SK-N-SH (cell line): ENCODE measurements at regions not wholly inside any gene's neighbourhood (a gene's known extent, or its start where the extent isn't known, plus 50 kb on each side); places are given as distances from the start of the nearest gene placed in this dataset.

Experiments
- CTCF ChIA-PET: fragments of 300-600, 350-600 bp; formaldehyde crosslinking; extraction: SDS; loops from one replicate; lab custom pipeline; 2021; lab: Yijun Ruan, JAX
- POLR2A ChIA-PET: fragments of 350-600 bp; sonication (Branson Sonifier 250); formaldehyde crosslinking; extraction: SDS; loops from one replicate; lab custom pipeline; 2020; ENCODE audit warnings: antibody characterized with exemption, inconsistent platforms; lab: Yijun Ruan, JAX
- DNase-seq: peaks from one replicate; pipeline ENCODE4 v3.0.0; 2012
- H2AFZ ChIP-seq: fragments of 200-600 bp; sonication (generic); 2 replicates; pipeline ENCODE4 v1.8.1; 2016; ENCODE audit warnings: antibody characterized with exemption, mild to moderate bottlenecking, low read depth
- H3F3A ChIP-seq: fragments of 200-600 bp; sonication (generic); replicated peaks from 2 replicates; pipeline ENCODE3; 2016; ENCODE audit warnings: antibody characterized with exemption, mild to moderate bottlenecking; ENCODE audit not compliant: insufficient read depth
- H3K27ac ChIP-seq, 2 experiments: fragments of 200-500 bp in 1 of 2; fragments of 200-600 bp in 1 of 2; sonication (Bioruptor generic) in 1 of 2; sonication (generic), shearing (Covaris generic) in 1 of 2; 2 replicates each; pipeline versions ENCODE4 v1.5.1 to v1.6.1; 2014 to 2016; ENCODE audit warnings: low read depth in 2 of 2, inconsistent platforms in 1 of 2, low read length in 1 of 2, mild to moderate bottlenecking in 1 of 2, mixed read lengths in 1 of 2
- H3K27me3 ChIP-seq: fragments of 200-600 bp; sonication (generic), shearing (Covaris generic); 2 replicates; pipeline ENCODE4 v1.6.1; 2016; ENCODE audit warnings: mixed run types; ENCODE audit not compliant: insufficient read depth
- H3K36me3 ChIP-seq, 2 experiments: fragments of 200-500 bp in 1 of 2; fragments of 200-600 bp in 1 of 2; sonication (Bioruptor generic) in 1 of 2; sonication (generic) in 1 of 2; replicated peaks in 1 of 2; 2 replicates each; pipeline versions ENCODE3 to v1.5.1; 2014 to 2016; ENCODE audit warnings: low read length in 1 of 2, mild to moderate bottlenecking in 1 of 2; ENCODE audit not compliant: insufficient read depth in 2 of 2, control insufficient read depth in 1 of 2
- H3K4me1 ChIP-seq, 2 experiments: fragments of 200-500 bp in 1 of 2; fragments of 200-600 bp in 1 of 2; sonication (Bioruptor generic) in 1 of 2; sonication (generic), shearing (Covaris generic) in 1 of 2; 2 replicates each; pipeline versions ENCODE4 v1.5.1 to v1.6.1; 2014 to 2016; ENCODE audit warnings: low read depth in 1 of 2, low read length in 1 of 2, mixed run types in 1 of 2; ENCODE audit not compliant: insufficient read depth in 2 of 2, control insufficient read depth in 1 of 2
- H3K4me2 ChIP-seq: fragments of 200-600 bp; sonication (generic), shearing (Covaris generic); 2 replicates; pipeline ENCODE4 v1.6.1; 2017; ENCODE audit warnings: mixed run types
- H3K4me3 ChIP-seq, 2 experiments: fragments of 200-500 bp in 1 of 2; fragments of 200-600 bp in 1 of 2; sonication (Bioruptor generic) in 1 of 2; sonication (generic), shearing (Covaris generic) in 1 of 2; 2 replicates each; pipeline versions ENCODE4 v1.5.1 to v1.8.1; 2014 to 2016; ENCODE audit warnings: low read depth in 2 of 2, inconsistent platforms in 1 of 2, low read length in 1 of 2, mild to moderate bottlenecking in 1 of 2, mixed read lengths in 1 of 2, moderate library complexity in 1 of 2
- H3K79me2 ChIP-seq: fragments of 200-600 bp; sonication (generic); 2 replicates; pipeline ENCODE4 v1.8.1; 2017; ENCODE audit warnings: mild to moderate bottlenecking; ENCODE audit not compliant: insufficient read depth
- H3K9ac ChIP-seq: fragments of 200-600 bp; sonication (generic); 2 replicates; pipeline ENCODE4 v1.6.1; 2017; ENCODE audit warnings: mixed run types
- H3K9me2 ChIP-seq: fragments of 200-600 bp; sonication (generic); 2 replicates; pipeline ENCODE4 v1.6.1; 2017; ENCODE audit warnings: mixed run types
- H3K9me3 ChIP-seq: fragments of 200-600 bp; sonication (generic); 2 replicates; pipeline ENCODE4 v1.6.1; 2017; ENCODE audit warnings: mixed run types, mild to moderate bottlenecking, moderate library complexity
- H4K20me1 ChIP-seq: fragments of 200-600 bp; sonication (generic); 2 replicates; pipeline ENCODE4 v1.6.1; 2017; ENCODE audit warnings: mild to moderate bottlenecking, mixed run types; ENCODE audit not compliant: insufficient read depth
- EP300 ChIP-seq, 2 experiments: IDR thresholded peaks; 2 replicates each; pipeline versions ENCODE4 v1.4.0 to v1.6.1; 2012; ENCODE audit warnings: borderline replicate concordance in 1 of 2, low read depth in 1 of 2, low read length in 1 of 2
- EZH2phosphoT487 ChIP-seq: fragments of 200-600 bp; sonication (generic); IDR thresholded peaks from 2 replicates; pipeline ENCODE4 v1.6.1; 2017; ENCODE audit warnings: low read depth, mixed run types, mild to moderate bottlenecking, antibody characterized with exemption, moderate library complexity, borderline replicate concordance
- FOSL2 ChIP-seq: IDR thresholded peaks from 2 replicates; pipeline ENCODE4 v1.4.0; 2012; ENCODE audit warnings: low read depth, mild to moderate bottlenecking, moderate library complexity, borderline replicate concordance
- FOXM1 ChIP-seq: IDR thresholded peaks from 2 replicates; pipeline ENCODE4 v1.4.0; 2012; ENCODE audit warnings: low read depth, mild to moderate bottlenecking
- GATA2 ChIP-seq: sonication (generic); formaldehyde crosslinking; IDR thresholded peaks from 2 replicates; pipeline ENCODE4 v1.5.0; 2020; ENCODE audit warnings: mild to moderate bottlenecking, missing genetic modification reagents
- RFX5 ChIP-seq: IDR thresholded peaks from 2 replicates; pipeline ENCODE4 v1.6.1; 2012; ENCODE audit warnings: mild to moderate bottlenecking, improper control_type of control experiment, low read length
- RXRA ChIP-seq: IDR thresholded peaks from 2 replicates; pipeline ENCODE4 v1.4.0; 2012; ENCODE audit warnings: low read depth, mild to moderate bottlenecking, borderline replicate concordance
- SIN3A ChIP-seq: IDR thresholded peaks from 2 replicates; pipeline ENCODE4 v1.6.1; 2012; ENCODE audit warnings: low read depth, mild to moderate bottlenecking, low read length, moderate library complexity, borderline replicate concordance
- TAF1 ChIP-seq: IDR thresholded peaks from 2 replicates; pipeline ENCODE4 v1.6.1; 2012; ENCODE audit warnings: low read depth, mild to moderate bottlenecking, low read length, moderate library complexity, borderline replicate concordance
- USF1 ChIP-seq: IDR thresholded peaks from 2 replicates; pipeline ENCODE4 v1.4.0; 2012; ENCODE audit warnings: low read depth, borderline replicate concordance
- USF2 ChIP-seq: fragments of 150-350 bp; IDR thresholded peaks from 2 replicates; pipeline ENCODE4 v1.6.1; 2017; ENCODE audit warnings: antibody characterized with exemption, low read length, low read depth, borderline replicate concordance
- YY1 ChIP-seq: IDR thresholded peaks from 2 replicates; pipeline ENCODE4 v1.4.0; 2012; ENCODE audit warnings: low read depth, mild to moderate bottlenecking
- ZBTB33 ChIP-seq: IDR thresholded peaks from 2 replicates; pipeline ENCODE4 v1.4.0; 2012; ENCODE audit warnings: low read depth, borderline replicate concordance
- WGBS: methylation state at CpG from one replicate; pipeline ENCODE4 v1.1.6; 2017; ENCODE audit warnings: low lambda C conversion rate; 5-methylcytosine and 5-hydroxymethylcytosine counted together

GRCh38 chr10:47104151-47104605, 192.9 kb downstream of the PTPN20 start:
- ChIA-PET POLR2A (no interaction called here), CTCF (no interaction called here)
- no peaks in the 10 kb centered on the region for H3K9me2 ChIP-seq
- no peak overlapping the region for H3K9ac ChIP-seq
- H2AFZ ChIP-seq = no peak overlapping the region
- H3K4me3 ChIP-seq = no peak overlapping the region
- H3K4me1 ChIP-seq = peaks cover 0 to 7% of the 10 kb centered on the region in 2 experiments; a peak in 1 of 4 replicates
- 33% methylated on average over 4 of the region's 4 CpGs for WGBS
- no peaks in the 10 kb centered on the region for H3K9me3 ChIP-seq
- no peak for DNase-seq
- TF ChIP-seq RXRA = no peak
- TF ChIP-seq YY1 = no peak
- TF ChIP-seq FOXM1 = no peak
- no peak for TF ChIP-seq RFX5
- no peaks in the 10 kb centered on the region for H3K36me3 ChIP-seq
- no peak overlapping the region for H3K27ac ChIP-seq
- no peaks in the 10 kb centered on the region for H3K27me3 ChIP-seq
- no peak overlapping the region for H3K4me2 ChIP-seq
- no peaks in the 10 kb centered on the region for H4K20me1 ChIP-seq
- H3K79me2 ChIP-seq = no peaks in the 10 kb centered on the region
- no peaks in the 10 kb centered on the region for H3F3A ChIP-seq

GRCh38 chr10:47104786-47105385, 193.7 kb downstream of the PTPN20 start:
- Histone ChIP-seq H2AFZ (no peak overlapping the region), H3K79me2 (no peaks in the 10 kb centered on the region), H3K4me3 (no peak overlapping the region), H3F3A (no peaks in the 10 kb centered on the region), H3K27ac (no peak overlapping the region), H3K9me2 (no peaks in the 10 kb centered on the region), H3K9ac (no peak overlapping the region), H3K9me3 (no peaks in the 10 kb centered on the region), H3K36me3 (no peaks in the 10 kb centered on the region), H3K4me1 (peaks cover 0 to 7% of the 10 kb centered on the region in 2 experiments; a peak in 1 of 4 replicates), H3K27me3 (no peaks in the 10 kb centered on the region), H3K4me2 (no peak overlapping the region), H4K20me1 (no peaks in the 10 kb centered on the region)
- 14% methylated on average over 3 of the region's 4 CpGs for WGBS
- CTCF ChIA-PET = interaction anchor here (0.8 kb wide), 1 partner anchor 128 kb away, joined by 3 read pairs; no protein-coding TSS in a partner anchor
- TF ChIP-seq USF1 (no peak), SIN3A (no peak), ZBTB33 (no peak), FOSL2 (no peak), TAF1 (no peak), EP300 (IDR thresholded peaks at IDR 0.05; ENCODE audit: borderline replicate concordance in 1 of 2, low read depth in 1 of 2, low read length in 1 of 2) (no peak), GATA2 (CRISPR knock-in tag) (no peak), USF2 (no peak), YY1 (no peak), EZH2phosphoT487 (no peak), FOXM1 (no peak)
- no peak for DNase-seq
- POLR2A ChIA-PET = no interaction called here
